ENCODE measurements at regions not wholly inside any gene's neighbourhood (a gene's known extent, or its start where the extent isn't known, plus 50 kb on each side); places are given as distances from the start of the nearest gene placed in this dataset.
"Not testable (repeated sequence)": the region's sequence is repeated elsewhere in the genome, so short reads cannot be mapped to it uniquely, and the experiment has no call there.

DNA sequence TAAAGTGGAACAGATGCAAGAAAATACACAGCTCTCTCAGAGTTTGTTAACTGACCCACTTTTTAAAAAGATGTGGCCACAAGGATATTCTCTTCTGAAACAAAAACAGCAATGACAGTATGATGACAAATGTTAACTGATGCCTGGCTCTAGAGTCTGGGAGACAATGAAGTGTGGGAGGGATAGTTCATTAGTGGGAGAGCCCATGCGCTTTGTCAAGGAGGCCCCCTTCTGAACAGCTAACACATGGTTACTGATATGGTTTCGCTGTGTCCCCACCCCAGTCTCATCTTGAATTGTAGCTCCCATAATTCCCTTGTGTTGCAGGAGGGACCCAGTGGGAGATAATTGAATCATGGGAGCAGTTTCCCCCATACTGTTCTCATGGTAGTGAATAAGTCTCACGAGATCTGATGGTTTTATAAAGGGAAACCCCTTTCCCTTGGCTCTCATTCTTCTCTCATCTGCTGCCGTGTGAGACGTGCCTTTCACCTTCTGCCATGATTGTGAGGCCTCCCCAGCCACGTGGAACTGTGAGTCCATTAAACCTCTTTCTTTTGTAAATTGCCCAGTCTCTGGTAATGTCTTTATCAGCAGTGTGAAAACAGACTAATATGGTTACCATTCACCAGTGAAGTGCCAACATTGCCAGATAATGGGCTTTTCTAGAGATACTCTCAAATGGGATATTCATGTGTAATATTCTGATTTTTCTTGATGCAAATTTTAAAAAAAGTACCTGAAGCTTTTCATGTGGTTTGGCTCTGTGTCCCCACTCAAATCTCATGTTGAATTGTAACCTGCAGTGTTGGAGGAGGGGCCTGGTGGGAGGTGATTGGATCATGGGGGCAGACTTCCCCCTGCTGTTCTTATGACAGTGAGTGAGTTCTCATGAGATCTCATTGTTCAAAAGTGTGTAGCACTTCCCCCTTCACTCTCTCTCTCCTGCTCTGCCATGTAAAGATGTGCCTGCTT is 435.8 kb downstream of the SHISA9 start:
- not testable (repeated sequence) for DNase-seq (ENCODE audit: low spot score)

GRCh38 chr16:13338044-13338443 is 436.6 kb downstream of the SHISA9 start:
- no peak for DNase-seq (ENCODE audit: low spot score)

- no peak for DNase-seq (ENCODE audit: low spot score)
Measured at GRCh38 chr16:13342675-13343074, 441.3 kb downstream of the SHISA9 start.

DNA sequence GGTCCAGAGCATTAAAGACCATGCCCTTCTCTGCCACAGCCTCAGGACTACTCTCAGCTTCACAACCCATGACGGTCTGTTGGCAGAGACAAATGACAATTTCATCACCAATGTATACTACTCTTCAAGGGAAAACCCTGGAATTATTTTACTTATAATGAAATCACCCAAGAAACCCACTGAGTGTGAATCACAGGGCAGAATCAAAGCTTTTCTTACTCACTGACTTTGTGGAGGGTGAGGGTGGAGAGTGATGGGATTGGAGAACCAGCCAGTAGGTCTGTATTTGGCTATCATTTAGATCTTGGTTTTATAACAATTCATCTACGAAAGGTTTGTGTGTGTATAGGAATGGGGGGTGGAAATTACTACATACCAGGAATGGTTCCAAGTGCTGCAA is 442.6 kb downstream of the SHISA9 start:
- DNase-seq (ENCODE audit: low spot score) = no peak

- DNase-seq (ENCODE audit: low spot score) = no peak
Measured at GRCh38 chr16:13348416-13348815, 447.0 kb downstream of the SHISA9 start.

DNA sequence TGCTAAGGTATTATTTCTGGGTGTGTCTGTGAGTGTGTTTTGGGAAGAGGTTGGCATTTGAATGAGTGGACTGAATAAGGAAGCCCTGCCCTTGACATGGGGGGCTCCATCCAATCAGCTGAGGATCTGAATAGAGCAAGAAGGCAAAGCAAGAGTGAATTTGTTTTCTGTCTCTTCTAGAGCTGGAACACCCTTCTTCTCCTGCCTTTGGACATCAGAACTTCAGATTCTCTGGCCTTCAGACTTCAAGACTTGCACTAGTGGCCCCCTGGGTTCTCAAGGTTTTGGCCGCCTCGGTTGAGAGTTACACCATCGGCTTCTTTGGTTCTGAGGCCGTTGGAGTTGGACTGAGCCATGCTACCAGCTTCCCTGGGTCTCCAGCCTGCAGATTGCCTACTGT is 448.6 kb downstream of the SHISA9 start:
- no peak for DNase-seq (ENCODE audit: low spot score)

GRCh38 chr16:13351181-13351580 is 449.8 kb downstream of the SHISA9 start:
- no peak for DNase-seq (ENCODE audit: low spot score)

GRCh38 chr16:13351601-13352217 is 450.3 kb downstream of the SHISA9 start:
- DNase-seq (ENCODE audit: low spot score) = no peak

DNA sequence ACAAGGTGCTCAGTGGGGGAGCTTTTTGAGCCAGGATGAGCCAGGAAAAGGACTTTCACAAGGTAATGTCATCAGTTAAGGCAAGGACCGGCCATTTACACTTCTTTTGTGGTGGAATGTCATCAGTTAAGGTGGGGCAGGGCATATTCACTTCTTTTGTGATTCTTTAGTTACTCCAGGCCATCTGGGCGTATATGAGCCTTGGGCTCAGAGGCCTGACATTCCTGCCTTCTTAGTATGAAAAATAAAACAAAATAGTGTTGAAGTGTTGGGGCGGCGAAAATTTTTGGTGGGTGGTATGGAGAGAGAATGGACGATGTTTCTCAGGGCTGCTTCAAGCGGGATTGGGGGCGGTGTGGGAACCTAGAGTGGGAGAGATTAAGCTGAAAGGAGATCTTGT is 451.4 kb downstream of the SHISA9 start:
- not testable (repeated sequence) for DNase-seq (ENCODE audit: low spot score)

DNA sequence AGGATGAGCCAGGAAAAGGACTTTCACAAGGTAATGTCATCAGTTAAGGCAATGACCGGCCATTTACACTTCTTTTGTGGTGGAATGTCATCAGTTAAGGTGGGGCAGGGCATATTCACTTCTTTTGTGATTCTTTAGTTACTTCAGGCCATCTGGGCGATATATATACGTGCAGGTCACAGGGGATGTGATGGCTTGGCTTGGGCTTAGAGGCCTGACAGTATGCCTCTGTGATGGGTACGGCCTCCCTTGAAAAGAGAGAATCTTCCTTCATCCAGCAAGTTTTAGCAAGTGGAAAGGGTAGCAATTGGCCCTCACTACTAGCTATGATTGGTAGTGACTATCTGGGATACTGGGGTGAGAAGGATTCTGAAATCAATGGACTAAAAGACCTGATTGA is 456.4 kb downstream of the SHISA9 start:
- not testable (repeated sequence) for DNase-seq (ENCODE audit: low spot score)

- no peak for DNase-seq (ENCODE audit: low spot score)
Measured at GRCh38 chr16:13359835-13360234, 458.4 kb downstream of the SHISA9 start.

GRCh38 chr16:13372421-13372820 is 471.0 kb downstream of the SHISA9 start:
- no peak for DNase-seq (ENCODE audit: low spot score)

DNA sequence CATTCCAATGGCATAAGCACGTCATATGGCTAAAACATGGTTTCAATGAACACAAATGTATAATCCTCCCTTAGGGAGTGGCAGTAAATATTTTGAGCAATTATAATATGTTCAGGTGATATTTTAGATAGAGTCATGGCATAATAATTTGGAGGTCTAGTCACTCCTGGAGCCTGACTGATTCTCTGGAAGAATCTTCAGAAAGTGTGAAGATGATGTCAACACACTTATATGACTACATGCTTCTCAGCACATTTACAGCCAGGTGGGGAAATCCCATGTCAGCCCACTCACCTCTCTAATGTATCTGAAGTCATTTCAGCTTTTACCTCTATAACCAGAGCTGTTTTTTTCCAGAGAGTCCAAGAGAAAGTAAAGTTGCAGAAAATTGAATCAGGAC is 474.8 kb downstream of the SHISA9 start:
- no peak for DNase-seq (ENCODE audit: low spot score)

DNA sequence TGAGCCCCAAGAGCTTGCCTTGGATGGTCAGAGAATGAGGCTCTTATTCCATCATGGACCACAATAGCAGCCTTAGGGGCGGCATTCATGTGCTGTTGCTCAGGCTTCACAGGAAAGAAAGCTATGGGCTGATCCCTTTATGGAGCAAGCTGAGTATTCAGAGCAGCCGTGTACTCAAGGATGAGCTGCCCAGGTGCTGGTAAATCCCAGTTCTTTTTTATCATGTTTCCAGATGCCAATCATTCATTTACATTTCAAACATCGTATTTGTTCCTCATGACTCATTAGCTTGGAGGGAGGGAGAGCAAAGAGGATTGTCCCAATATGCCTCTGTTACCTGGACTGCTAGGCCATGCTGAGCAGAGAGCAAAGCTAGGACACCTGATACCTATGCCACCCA is 475.7 kb downstream of the SHISA9 start:
- DNase-seq (ENCODE audit: low spot score) = no peak

DNA sequence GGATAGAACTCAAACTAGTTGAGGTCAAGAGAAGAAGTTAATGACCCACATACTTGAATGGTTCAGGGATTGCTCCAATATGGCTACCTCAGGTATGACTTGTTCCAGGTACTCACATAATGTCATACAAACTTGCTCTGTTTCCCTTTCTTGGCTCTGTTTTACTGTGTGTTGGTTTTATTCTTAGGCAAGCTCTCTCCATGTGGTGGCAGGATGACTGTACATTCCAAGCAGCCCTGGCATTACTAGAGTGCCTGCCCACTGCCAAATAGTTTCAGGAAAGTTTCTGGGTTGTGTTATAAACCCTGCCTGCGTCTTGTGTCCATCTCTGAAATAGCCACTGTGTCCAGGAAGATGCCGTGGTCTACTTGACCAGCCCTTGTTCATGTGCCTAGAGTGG is 476.8 kb downstream of the SHISA9 start:
- DNase-seq (ENCODE audit: low spot score) = no peak

DNA sequence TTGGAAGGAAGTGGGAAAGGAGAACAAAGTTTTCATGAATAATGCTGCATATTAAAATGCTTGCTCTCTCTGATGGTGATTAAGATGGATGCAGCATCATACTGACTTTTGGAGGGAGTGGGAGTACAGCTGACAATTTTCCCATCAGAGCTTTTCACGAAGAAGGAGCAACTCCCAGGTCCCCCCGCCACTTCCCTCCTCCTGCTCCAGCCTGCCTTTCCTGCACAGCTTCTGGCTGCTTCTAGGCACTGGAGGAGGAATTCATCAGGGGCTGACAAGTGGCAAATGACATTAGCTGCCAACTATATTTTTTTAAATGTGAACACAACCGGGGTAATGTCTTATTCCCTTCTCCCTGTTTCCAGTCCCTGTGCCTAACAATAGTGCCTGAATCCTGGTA is 477.9 kb downstream of the SHISA9 start:
- no peak for DNase-seq (ENCODE audit: low spot score)

GRCh38 chr16:13385156-13386040 is 484.0 kb downstream of the SHISA9 start:
- DNase-seq (ENCODE audit: low spot score) = not testable (repeated sequence)

GRCh38 chr16:13390093-13390985 is 488.9 kb downstream of the SHISA9 start:
- DNase-seq (ENCODE audit: low spot score) = no peak

DNA sequence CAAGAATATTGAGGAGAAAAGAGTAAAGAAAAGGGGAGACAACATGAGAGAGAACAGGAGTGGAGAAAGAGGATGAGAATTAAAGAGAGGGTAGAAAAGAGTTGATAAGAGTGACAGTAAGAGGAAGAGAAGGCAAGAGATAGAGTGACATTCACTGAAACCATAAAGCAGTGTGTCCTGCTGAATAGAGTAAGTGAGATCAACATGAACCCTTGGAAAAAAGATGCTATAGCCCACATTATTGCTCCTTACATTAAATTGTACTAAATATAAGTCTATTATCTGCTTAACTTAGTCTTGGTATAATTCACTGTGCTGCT is 489.5 kb downstream of the SHISA9 start:
- DNase-seq (ENCODE audit: low spot score) = no peak

- no peak for DNase-seq (ENCODE audit: low spot score)
Measured at GRCh38 chr16:13391337-13391736, 489.9 kb downstream of the SHISA9 start.

DNA sequence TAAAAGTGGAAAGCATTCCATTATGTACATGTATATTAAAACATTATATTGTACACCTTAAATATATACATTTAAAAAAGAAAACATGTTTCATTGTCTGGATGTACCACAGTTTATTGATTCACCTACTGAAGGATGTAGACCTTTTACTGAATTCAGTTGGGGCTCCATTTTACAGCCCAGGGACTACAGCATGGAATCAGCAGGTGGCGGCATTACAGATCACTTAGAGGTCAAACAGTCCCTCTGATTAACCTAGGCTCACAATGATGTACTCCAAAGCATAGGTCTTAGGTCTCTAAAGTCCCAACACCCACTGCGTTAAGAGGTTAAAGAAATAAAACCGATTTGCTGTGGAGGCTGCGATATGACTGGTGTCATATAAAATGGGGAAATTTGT is 490.9 kb downstream of the SHISA9 start:
- no peak for DNase-seq (ENCODE audit: low spot score)

DNA sequence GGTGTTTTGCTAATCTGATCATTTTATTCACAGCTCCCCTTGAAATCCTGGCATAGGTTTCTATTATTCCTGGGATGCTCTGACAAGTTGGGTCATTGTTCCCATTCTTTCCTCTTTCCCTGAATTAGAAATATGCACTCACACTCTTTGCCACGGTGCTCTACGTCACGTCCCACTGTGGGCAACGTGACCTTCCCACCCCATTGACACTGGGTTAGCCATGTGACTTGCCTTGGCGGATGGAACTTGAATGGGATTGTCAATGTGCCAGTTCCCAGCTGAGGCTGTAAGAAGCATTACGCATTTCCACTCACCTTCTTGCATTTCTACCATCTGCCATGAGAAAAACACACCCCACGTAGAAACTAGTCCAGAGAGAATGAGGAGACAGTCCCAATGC is 492.4 kb downstream of the SHISA9 start:
- no peak for DNase-seq (ENCODE audit: low spot score)

Measured in AG20443 (cell line).